Neural cell (in vitro differentiated cells): ENCODE measurements at regions not wholly inside any gene's neighbourhood (a gene's known extent, or its start where the extent isn't known, plus 50 kb on each side); places are given as distances from the start of the nearest gene placed in this dataset.
"Not testable (repeated sequence)": the region's sequence is repeated elsewhere in the genome, so short reads cannot be mapped to it uniquely, and the experiment has no call there.

Source experiments
- H2AFZ ChIP-seq: fragments of 200-600, 300-800 bp; sonication (generic), shearing (Covaris generic); 2 replicates; pipeline ENCODE4 v1.6.0; 2014; ENCODE audit warnings: low read depth, mild to moderate bottlenecking, antibody characterized with exemption, low read length, moderate library complexity
- H3F3A ChIP-seq: fragments of 200-600 bp; shearing (Covaris generic); 2 replicates; pipeline ENCODE4 v1.6.1; 2016; ENCODE audit warnings: mild to moderate bottlenecking, moderate library complexity, mixed read lengths, antibody characterized with exemption, low read length; ENCODE audit not compliant: insufficient read depth, poor library complexity, severe bottlenecking
- H3K27ac ChIP-seq: fragments of 200-600, 300-800 bp; sonication (generic), shearing (Covaris generic); 2 replicates; pipeline ENCODE4 v1.5.1; 2014; ENCODE audit warnings: mild to moderate bottlenecking, low read length, moderate library complexity
- H3K27me3 ChIP-seq: fragments of 300-800, 200-600 bp; sonication (generic), shearing (Covaris generic); 2 replicates; pipeline ENCODE4 v1.6.0; 2014; ENCODE audit warnings: mild to moderate bottlenecking, low read depth, low read length, moderate library complexity; ENCODE audit not compliant: insufficient read depth
- H3K36me3 ChIP-seq: fragments of 300-800, 200-600 bp; sonication (generic), shearing (Covaris generic); 2 replicates; pipeline ENCODE4 v1.5.1; 2014; ENCODE audit warnings: mild to moderate bottlenecking, antibody characterized with exemption, low read length, moderate library complexity; ENCODE audit not compliant: insufficient read depth
- H3K4me2 ChIP-seq: fragments of 300-800, 200-600 bp; sonication (generic), shearing (Covaris generic); 2 replicates; pipeline ENCODE4 v1.6.0; 2014; ENCODE audit warnings: mild to moderate bottlenecking, low read length
- H3K4me3 ChIP-seq: fragments of 300-800, 200-600 bp; sonication (generic), shearing (Covaris generic); 2 replicates; pipeline ENCODE4 v1.5.1; 2014; ENCODE audit warnings: mild to moderate bottlenecking, low read length, moderate library complexity
- H3K79me2 ChIP-seq: fragments of 200-600 bp; shearing (Covaris generic); replicated peaks from 2 replicates; pipeline ENCODE4 v1.6.0; 2014; ENCODE audit warnings: mild to moderate bottlenecking, low read length, moderate library complexity; ENCODE audit not compliant: insufficient read depth
- H3K9ac ChIP-seq: fragments of 300-800, 200-600 bp; sonication (generic), shearing (Covaris generic); 2 replicates; pipeline ENCODE4 v1.6.1; 2016; ENCODE audit warnings: mild to moderate bottlenecking, low read length, mixed read lengths
- H3K9me2 ChIP-seq: fragments of 200-600 bp; shearing (Covaris generic); 2 replicates; pipeline ENCODE4 v1.6.1; 2016; ENCODE audit warnings: mild to moderate bottlenecking, low read length, mixed read lengths; ENCODE audit not compliant: insufficient read depth
- H3K9me3 ChIP-seq: fragments of 200-600, 300-800 bp; sonication (generic), shearing (Covaris generic); 2 replicates; pipeline ENCODE4 v1.6.1; 2016; ENCODE audit warnings: mild to moderate bottlenecking, mixed run types, low read length, moderate library complexity, mixed read lengths
- H4K20me1 ChIP-seq: fragments of 200-600 bp; shearing (Covaris generic); 2 replicates; pipeline ENCODE4 v1.6.1; 2016; ENCODE audit warnings: mild to moderate bottlenecking, mixed run types; ENCODE audit not compliant: insufficient read depth
- EP300 ChIP-seq: fragments of 450-650 bp; conservative IDR thresholded peaks from 2 replicates; pipeline ENCODE4 v1.6.1; 2014; ENCODE audit warnings: antibody characterized with exemption, mild to moderate bottlenecking, moderate library complexity; ENCODE audit not compliant: poor library complexity, severe bottlenecking
- EZH2 ChIP-seq: fragments of 200-600, 300-800 bp; shearing (Covaris generic), sonication (generic); IDR thresholded peaks from 2 replicates; pipeline ENCODE4 v1.6.1; 2014; ENCODE audit warnings: antibody characterized with exemption, low read length, borderline replicate concordance, mild to moderate bottlenecking; ENCODE audit not compliant: insufficient read depth, poor library complexity, severe bottlenecking
- MXI1 ChIP-seq: fragments of 450-650 bp; conservative IDR thresholded peaks from 2 replicates; pipeline ENCODE4 v1.6.1; 2014; ENCODE audit warnings: antibody characterized with exemption, mild to moderate bottlenecking; ENCODE audit not compliant: poor library complexity, severe bottlenecking
- POLR2AphosphoS5 ChIP-seq: IDR thresholded peaks from 2 replicates; pipeline ENCODE4 v1.6.1; 2012
- RAD21 ChIP-seq: fragments of 450-650 bp; conservative IDR thresholded peaks from 2 replicates; pipeline ENCODE4 v1.6.1; 2014; ENCODE audit warnings: antibody characterized with exemption, mild to moderate bottlenecking, moderate library complexity
- SMC3 ChIP-seq: fragments of 450-650 bp; conservative IDR thresholded peaks from 2 replicates; pipeline ENCODE4 v1.6.1; 2014; ENCODE audit warnings: antibody characterized with exemption, mild to moderate bottlenecking, moderate library complexity; ENCODE audit not compliant: poor library complexity
- TAF1 ChIP-seq: IDR thresholded peaks from 2 replicates; pipeline ENCODE4 v1.6.1; 2012; ENCODE audit warnings: low read depth
- TF ChIP-seq, protein P1 (sequence below): IDR thresholded peaks from 2 replicates; pipeline ENCODE4 v1.6.1; 2012; ENCODE audit warnings: borderline replicate concordance
- TF ChIP-seq, protein P2 (sequence below): fragments of 450-650 bp; IDR thresholded peaks from 2 replicates; pipeline ENCODE4 v1.5.1; 2014; ENCODE audit warnings: antibody characterized with exemption, mild to moderate bottlenecking, moderate library complexity; ENCODE audit not compliant: poor library complexity, severe bottlenecking

GRCh38 chr4:186871856-186872255, 148.2 kb upstream of the FAT1 start:
- H3K36me3 ChIP-seq: no peaks in the 10 kb centered on the region
- no peak overlapping the region for H3K4me2 ChIP-seq
- H3K4me3 ChIP-seq: no peak overlapping the region
- no peaks in the 10 kb centered on the region for H3F3A ChIP-seq
- TF ChIP-seq MXI1: no peak
- TF ChIP-seq POLR2AphosphoS5: no peak
- TF ChIP-seq SMC3: no peak
- no peak for TF ChIP-seq RAD21
- TF ChIP-seq TAF1: no peak
- TF ChIP-seq EZH2: no peak
- TF ChIP-seq, protein P1, sequence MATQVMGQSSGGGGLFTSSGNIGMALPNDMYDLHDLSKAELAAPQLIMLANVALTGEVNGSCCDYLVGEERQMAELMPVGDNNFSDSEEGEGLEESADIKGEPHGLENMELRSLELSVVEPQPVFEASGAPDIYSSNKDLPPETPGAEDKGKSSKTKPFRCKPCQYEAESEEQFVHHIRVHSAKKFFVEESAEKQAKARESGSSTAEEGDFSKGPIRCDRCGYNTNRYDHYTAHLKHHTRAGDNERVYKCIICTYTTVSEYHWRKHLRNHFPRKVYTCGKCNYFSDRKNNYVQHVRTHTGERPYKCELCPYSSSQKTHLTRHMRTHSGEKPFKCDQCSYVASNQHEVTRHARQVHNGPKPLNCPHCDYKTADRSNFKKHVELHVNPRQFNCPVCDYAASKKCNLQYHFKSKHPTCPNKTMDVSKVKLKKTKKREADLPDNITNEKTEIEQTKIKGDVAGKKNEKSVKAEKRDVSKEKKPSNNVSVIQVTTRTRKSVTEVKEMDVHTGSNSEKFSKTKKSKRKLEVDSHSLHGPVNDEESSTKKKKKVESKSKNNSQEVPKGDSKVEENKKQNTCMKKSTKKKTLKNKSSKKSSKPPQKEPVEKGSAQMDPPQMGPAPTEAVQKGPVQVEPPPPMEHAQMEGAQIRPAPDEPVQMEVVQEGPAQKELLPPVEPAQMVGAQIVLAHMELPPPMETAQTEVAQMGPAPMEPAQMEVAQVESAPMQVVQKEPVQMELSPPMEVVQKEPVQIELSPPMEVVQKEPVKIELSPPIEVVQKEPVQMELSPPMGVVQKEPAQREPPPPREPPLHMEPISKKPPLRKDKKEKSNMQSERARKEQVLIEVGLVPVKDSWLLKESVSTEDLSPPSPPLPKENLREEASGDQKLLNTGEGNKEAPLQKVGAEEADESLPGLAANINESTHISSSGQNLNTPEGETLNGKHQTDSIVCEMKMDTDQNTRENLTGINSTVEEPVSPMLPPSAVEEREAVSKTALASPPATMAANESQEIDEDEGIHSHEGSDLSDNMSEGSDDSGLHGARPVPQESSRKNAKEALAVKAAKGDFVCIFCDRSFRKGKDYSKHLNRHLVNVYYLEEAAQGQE: no peak
- no peak for TF ChIP-seq EP300
- no peaks in the 10 kb centered on the region for H3K9me2 ChIP-seq
- H3K9me3 ChIP-seq: no peaks in the 10 kb centered on the region
- no peaks in the 10 kb centered on the region for H4K20me1 ChIP-seq
- H3K9ac ChIP-seq: no peak overlapping the region
- no peaks in the 10 kb centered on the region for H3K79me2 ChIP-seq
- no peaks in the 10 kb centered on the region for H3K27me3 ChIP-seq
- no peak overlapping the region for H3K27ac ChIP-seq
- H2AFZ ChIP-seq: no peak overlapping the region

- not testable (repeated sequence) for H3F3A ChIP-seq, H4K20me1 ChIP-seq, H3K27me3 ChIP-seq, H3K9ac ChIP-seq, H3K36me3 ChIP-seq, H3K9me2 ChIP-seq, H3K4me2 ChIP-seq, H2AFZ ChIP-seq, H3K9me3 ChIP-seq, H3K27ac ChIP-seq, H3K79me2 ChIP-seq, H3K4me3 ChIP-seq
Observed at GRCh38 chr4:186873095-186873494, 149.4 kb upstream of the FAT1 start.

DNA sequence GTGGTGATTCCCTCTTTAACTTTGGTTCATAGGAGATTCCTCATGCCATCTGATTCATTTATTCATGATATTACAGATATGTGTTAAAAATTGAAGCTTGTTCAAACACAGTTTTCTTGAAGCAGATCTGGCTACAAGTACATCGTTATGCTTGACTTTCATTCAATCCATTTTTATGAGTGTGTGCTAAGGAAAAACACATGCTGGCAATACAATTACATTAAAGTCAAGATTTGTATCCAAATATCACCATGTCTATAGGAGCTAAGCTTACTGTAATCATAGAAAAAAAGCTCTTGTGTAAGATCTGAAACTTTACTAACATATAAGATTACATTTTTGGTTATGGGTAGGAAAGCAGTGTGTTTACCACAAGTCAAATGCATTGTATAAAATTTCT, 151.8 kb upstream of the FAT1 start:
- no peaks in the 10 kb centered on the region for H3K36me3 ChIP-seq
- H3K4me2 ChIP-seq: no peak overlapping the region
- no peak overlapping the region for H3K9ac ChIP-seq
- no peaks in the 10 kb centered on the region for H4K20me1 ChIP-seq
- no peak for TF ChIP-seq SMC3
- no peak for TF ChIP-seq RAD21
- TF ChIP-seq POLR2AphosphoS5: no peak
- TF ChIP-seq, protein P2, sequence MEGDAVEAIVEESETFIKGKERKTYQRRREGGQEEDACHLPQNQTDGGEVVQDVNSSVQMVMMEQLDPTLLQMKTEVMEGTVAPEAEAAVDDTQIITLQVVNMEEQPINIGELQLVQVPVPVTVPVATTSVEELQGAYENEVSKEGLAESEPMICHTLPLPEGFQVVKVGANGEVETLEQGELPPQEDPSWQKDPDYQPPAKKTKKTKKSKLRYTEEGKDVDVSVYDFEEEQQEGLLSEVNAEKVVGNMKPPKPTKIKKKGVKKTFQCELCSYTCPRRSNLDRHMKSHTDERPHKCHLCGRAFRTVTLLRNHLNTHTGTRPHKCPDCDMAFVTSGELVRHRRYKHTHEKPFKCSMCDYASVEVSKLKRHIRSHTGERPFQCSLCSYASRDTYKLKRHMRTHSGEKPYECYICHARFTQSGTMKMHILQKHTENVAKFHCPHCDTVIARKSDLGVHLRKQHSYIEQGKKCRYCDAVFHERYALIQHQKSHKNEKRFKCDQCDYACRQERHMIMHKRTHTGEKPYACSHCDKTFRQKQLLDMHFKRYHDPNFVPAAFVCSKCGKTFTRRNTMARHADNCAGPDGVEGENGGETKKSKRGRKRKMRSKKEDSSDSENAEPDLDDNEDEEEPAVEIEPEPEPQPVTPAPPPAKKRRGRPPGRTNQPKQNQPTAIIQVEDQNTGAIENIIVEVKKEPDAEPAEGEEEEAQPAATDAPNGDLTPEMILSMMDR: no peak
- no peak for TF ChIP-seq EZH2
- TF ChIP-seq, protein P1: no peak
- no peak for TF ChIP-seq EP300
- no peak for TF ChIP-seq MXI1
- no peak for TF ChIP-seq TAF1
- H3K27me3 ChIP-seq: no peaks in the 10 kb centered on the region
- no peaks in the 10 kb centered on the region for H3F3A ChIP-seq
- H2AFZ ChIP-seq: no peak overlapping the region
- no peak overlapping the region for H3K27ac ChIP-seq
- no peaks in the 10 kb centered on the region for H3K79me2 ChIP-seq
- H3K4me3 ChIP-seq: no peak overlapping the region
- H3K9me3 ChIP-seq: no peaks in the 10 kb centered on the region
- H3K9me2 ChIP-seq: no peaks in the 10 kb centered on the region
